Transverse colon (tissue), 4 donors: ENCODE measurements at regions not wholly inside any gene's neighbourhood (a gene's known extent, or its start where the extent isn't known, plus 50 kb on each side); places are given as distances from the start of the nearest gene placed in this dataset.

Source experiments
- EP300 ChIP-seq: sonication (generic); formaldehyde crosslinking; IDR thresholded peaks from one replicate; pipeline ENCODE4 v1.6.1; 2017; ENCODE audit warnings: antibody characterized with exemption, low read depth
- POLR2A ChIP-seq: fragments of 450-650 bp; IDR thresholded peaks from one replicate; pipeline ENCODE4 v1.6.1; 2016; ENCODE audit warnings: antibody characterized with exemption, mild to moderate bottlenecking, moderate library complexity
- POLR2AphosphoS5 ChIP-seq, 3 donors: sonication (generic); formaldehyde crosslinking; IDR thresholded peaks; one replicate each; pipeline ENCODE4 v1.6.1; 2016; ENCODE audit warnings: antibody characterized with exemption in 3 of 3
- TF ChIP-seq, protein P1 (sequence below), 5 experiments: fragments of 200-600 bp in 3 of 5; fragments of 450-650 bp in 2 of 5; sonication (generic) in 3 of 5; IDR thresholded peaks; 1 replicate in 2 of 5; 2 replicates in 3 of 5; pipeline ENCODE4 v1.5.1; 2016 to 2017; ENCODE audit warnings: antibody characterized with exemption in 5 of 5, inconsistent platforms in 3 of 5, mild to moderate bottlenecking in 2 of 5, moderate library complexity in 1 of 5

GRCh38 chr3:145902166-145902565, 258.8 kb downstream of the PLOD2 start:
- TF ChIP-seq POLR2A, result no peak
- TF ChIP-seq, protein P1, sequence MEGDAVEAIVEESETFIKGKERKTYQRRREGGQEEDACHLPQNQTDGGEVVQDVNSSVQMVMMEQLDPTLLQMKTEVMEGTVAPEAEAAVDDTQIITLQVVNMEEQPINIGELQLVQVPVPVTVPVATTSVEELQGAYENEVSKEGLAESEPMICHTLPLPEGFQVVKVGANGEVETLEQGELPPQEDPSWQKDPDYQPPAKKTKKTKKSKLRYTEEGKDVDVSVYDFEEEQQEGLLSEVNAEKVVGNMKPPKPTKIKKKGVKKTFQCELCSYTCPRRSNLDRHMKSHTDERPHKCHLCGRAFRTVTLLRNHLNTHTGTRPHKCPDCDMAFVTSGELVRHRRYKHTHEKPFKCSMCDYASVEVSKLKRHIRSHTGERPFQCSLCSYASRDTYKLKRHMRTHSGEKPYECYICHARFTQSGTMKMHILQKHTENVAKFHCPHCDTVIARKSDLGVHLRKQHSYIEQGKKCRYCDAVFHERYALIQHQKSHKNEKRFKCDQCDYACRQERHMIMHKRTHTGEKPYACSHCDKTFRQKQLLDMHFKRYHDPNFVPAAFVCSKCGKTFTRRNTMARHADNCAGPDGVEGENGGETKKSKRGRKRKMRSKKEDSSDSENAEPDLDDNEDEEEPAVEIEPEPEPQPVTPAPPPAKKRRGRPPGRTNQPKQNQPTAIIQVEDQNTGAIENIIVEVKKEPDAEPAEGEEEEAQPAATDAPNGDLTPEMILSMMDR (IDR thresholded peaks at IDR 0.05), result no peak
- TF ChIP-seq POLR2AphosphoS5 (IDR thresholded peaks at IDR 0.05), result no peak
- no peak for TF ChIP-seq EP300
